Vagina (tissue), 2 donors: ENCODE measurements at regions not wholly inside any gene's neighbourhood (a gene's known extent, or its start where the extent isn't known, plus 50 kb on each side); places are given as distances from the start of the nearest gene placed in this dataset.

ENCODE experiments used
- POLR2A ChIP-seq, 2 donors: fragments of 450-650 bp; IDR thresholded peaks; one replicate each; pipeline ENCODE4 v1.6.1; 2017; ENCODE audit warnings: antibody characterized with exemption in 2 of 2, mild to moderate bottlenecking in 2 of 2, moderate library complexity in 2 of 2
- POLR2AphosphoS5 ChIP-seq, 2 donors: sonication (generic); formaldehyde crosslinking; IDR thresholded peaks; one replicate each; pipeline ENCODE4 v1.9.0; 2017; ENCODE audit warnings: antibody characterized with exemption in 2 of 2, mild to moderate bottlenecking in 2 of 2, low read depth in 1 of 2; ENCODE audit not compliant: insufficient read depth in 1 of 2

- TF ChIP-seq POLR2A (IDR thresholded peaks at IDR 0.05): no peak
- TF ChIP-seq POLR2AphosphoS5 (IDR thresholded peaks at IDR 0.05; ENCODE audit: insufficient read depth in 1 of 2, low read depth in 1 of 2): no peak
Observed at GRCh38 chr9:129239946-129240490, 62.0 kb upstream of the IER5L start.
